Glutamatergic neuron (in vitro differentiated cells): ENCODE measurements at regions not wholly inside any gene's neighbourhood (a gene's known extent, or its start where the extent isn't known, plus 50 kb on each side); places are given as distances from the start of the nearest gene placed in this dataset.

Experiments used
- DNase-seq: peaks from one replicate; pipeline ENCODE4 v3.0.0; 2022
- H3K27ac Mint-ChIP-seq: one replicate; pipeline ENCODE4 v1.8.0; 2020; ENCODE audit warnings: mild to moderate bottlenecking, mixed read lengths, inconsistent platforms; ENCODE audit not compliant: unreplicated experiment
- H3K27me3 Mint-ChIP-seq: one replicate; pipeline ENCODE4 v1.8.0; 2020; ENCODE audit warnings: mild to moderate bottlenecking, moderate library complexity, mixed read lengths, inconsistent platforms; ENCODE audit not compliant: unreplicated experiment
- H3K36me3 Mint-ChIP-seq: one replicate; pipeline ENCODE4 v1.8.0; 2020; ENCODE audit warnings: mild to moderate bottlenecking, mixed read lengths, inconsistent platforms; ENCODE audit not compliant: unreplicated experiment
- H3K4me1 Mint-ChIP-seq: one replicate; pipeline ENCODE4 v1.8.0; 2020; ENCODE audit warnings: mild to moderate bottlenecking, low read depth, mixed read lengths, inconsistent platforms; ENCODE audit not compliant: unreplicated experiment
- H3K4me3 Mint-ChIP-seq: one replicate; pipeline ENCODE4 v1.8.0; 2020; ENCODE audit warnings: mild to moderate bottlenecking, mixed read lengths, inconsistent platforms; ENCODE audit not compliant: unreplicated experiment
- H3K9me3 Mint-ChIP-seq: one replicate; pipeline ENCODE4 v1.8.0; 2020; ENCODE audit warnings: mild to moderate bottlenecking, moderate library complexity, mixed read lengths, inconsistent platforms; ENCODE audit not compliant: unreplicated experiment
- TF ChIP-seq, protein P1 (sequence below): fragments of 200-600 bp; sonication (generic); IDR thresholded peaks from one replicate; pipeline ENCODE4 v1.5.0; 2021; ENCODE audit not compliant: partially characterized antibody, unreplicated experiment

DNA sequence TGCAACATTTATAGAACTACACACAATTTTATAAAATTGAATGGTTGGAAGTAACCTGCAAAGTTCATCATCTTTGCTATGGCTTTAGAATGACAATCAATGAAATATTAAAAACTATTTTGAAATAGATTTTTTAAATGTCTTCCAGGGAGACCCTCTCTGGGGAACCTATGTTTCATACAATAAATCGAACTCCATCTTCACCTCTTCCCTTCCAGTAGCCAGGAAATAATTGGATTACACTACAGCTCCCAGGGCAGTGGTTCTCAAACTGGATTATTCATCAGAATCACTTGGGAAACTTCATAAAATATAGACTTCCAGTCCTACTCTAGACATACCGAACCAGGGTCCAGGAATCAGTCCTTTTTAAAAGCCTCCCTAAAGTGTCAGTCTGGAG lies 328.4 kb downstream of the DUSP6 start:
- Mint-ChIP-seq H3K27ac (no peak overlapping the region), H3K9me3 (no peaks in the 10 kb centered on the region), H3K4me3 (no peak overlapping the region), H3K27me3 (no peaks in the 10 kb centered on the region), H3K36me3 (no peaks in the 10 kb centered on the region), H3K4me1 (no peaks in the 10 kb centered on the region)
- TF ChIP-seq, protein P1, sequence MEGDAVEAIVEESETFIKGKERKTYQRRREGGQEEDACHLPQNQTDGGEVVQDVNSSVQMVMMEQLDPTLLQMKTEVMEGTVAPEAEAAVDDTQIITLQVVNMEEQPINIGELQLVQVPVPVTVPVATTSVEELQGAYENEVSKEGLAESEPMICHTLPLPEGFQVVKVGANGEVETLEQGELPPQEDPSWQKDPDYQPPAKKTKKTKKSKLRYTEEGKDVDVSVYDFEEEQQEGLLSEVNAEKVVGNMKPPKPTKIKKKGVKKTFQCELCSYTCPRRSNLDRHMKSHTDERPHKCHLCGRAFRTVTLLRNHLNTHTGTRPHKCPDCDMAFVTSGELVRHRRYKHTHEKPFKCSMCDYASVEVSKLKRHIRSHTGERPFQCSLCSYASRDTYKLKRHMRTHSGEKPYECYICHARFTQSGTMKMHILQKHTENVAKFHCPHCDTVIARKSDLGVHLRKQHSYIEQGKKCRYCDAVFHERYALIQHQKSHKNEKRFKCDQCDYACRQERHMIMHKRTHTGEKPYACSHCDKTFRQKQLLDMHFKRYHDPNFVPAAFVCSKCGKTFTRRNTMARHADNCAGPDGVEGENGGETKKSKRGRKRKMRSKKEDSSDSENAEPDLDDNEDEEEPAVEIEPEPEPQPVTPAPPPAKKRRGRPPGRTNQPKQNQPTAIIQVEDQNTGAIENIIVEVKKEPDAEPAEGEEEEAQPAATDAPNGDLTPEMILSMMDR: no peak
- DNase-seq: no peak

DNA sequence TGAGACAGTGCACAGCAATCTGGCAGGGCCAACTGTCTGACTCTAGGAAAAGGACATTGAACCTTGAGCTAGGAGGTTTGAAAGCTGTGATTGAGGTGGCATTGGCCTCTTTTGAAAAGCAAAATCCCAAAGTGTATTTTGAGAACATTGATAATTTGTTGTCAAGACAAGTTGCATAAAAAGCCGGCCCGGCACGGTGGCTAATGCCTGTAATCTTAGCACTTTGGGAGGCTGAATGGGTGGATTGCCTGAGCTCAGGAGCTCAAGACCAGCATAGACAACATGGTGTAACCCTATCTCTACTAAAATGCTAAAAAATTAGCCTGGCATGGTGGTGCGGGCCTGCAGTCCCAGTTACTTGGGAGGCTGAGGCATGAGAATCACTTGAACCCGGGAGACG lies 331.6 kb downstream of the DUSP6 start:
- TF ChIP-seq, protein P1: no peak
- no peak overlapping the region for H3K27ac Mint-ChIP-seq
- no peaks in the 10 kb centered on the region for H3K36me3 Mint-ChIP-seq
- no peaks in the 10 kb centered on the region for H3K4me1 Mint-ChIP-seq
- DNase-seq: no peak
- no peaks in the 10 kb centered on the region for H3K27me3 Mint-ChIP-seq
- H3K4me3 Mint-ChIP-seq: no peak overlapping the region
- H3K9me3 Mint-ChIP-seq: no peaks in the 10 kb centered on the region

DNA sequence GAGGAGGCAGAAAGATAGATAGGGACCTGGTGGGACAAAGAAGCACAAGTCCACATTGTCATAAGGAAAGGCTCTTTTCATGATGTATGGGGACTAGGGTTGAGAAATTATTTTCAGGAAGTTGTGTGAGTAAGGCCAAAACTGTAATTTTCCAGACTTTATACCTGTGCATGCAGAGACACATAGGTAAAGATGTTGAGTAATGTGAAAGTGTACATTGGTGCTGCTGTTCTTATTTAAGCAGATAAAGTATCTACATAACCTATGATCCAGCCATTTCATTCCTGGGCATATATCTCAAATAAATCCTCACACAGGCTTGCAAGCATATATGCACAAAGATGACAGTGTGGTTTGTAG lies 332.2 kb downstream of the DUSP6 start:
- Mint-ChIP-seq H3K4me3 (no peak overlapping the region), H3K36me3 (no peaks in the 10 kb centered on the region), H3K4me1 (no peaks in the 10 kb centered on the region), H3K27ac (no peak overlapping the region), H3K9me3 (no peaks in the 10 kb centered on the region), H3K27me3 (no peaks in the 10 kb centered on the region)
- DNase-seq: no peak
- TF ChIP-seq, protein P1: no peak

DNA sequence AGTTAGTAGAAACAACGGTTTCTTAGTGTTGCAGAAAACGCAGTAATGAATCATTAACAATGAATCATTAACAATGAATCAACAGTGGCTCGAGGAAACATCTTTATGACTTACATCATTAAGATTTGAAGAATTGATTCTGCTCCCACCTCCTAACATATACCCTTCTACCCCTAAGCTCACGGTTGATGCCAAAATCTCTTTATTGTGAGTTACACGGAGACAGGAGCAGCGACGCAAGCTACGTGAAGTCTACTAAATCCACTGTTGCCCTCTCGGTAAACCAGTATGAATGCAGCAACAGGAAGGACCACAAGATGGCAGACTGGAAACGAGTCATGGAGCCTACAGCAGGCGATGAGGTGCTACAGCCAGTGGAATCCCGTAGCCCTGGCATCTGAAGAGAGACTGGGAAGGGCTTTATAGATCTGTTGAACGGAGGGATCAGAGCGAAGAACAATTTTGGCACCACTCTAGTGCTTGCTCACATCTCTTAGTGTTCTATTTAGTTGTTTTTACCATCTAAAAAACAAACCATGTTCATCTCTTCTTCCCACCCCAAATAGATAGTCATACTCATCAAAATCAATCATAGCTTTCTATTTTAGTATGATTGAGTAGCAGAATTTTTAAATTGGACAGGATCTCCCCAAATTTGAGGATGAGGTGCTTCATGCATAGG lies 332.7 kb downstream of the DUSP6 start:
- no peak overlapping the region for H3K4me3 Mint-ChIP-seq
- TF ChIP-seq, protein P1: peak; percentile 66
- no peak overlapping the region for H3K27ac Mint-ChIP-seq
- H3K36me3 Mint-ChIP-seq: no peaks in the 10 kb centered on the region
- DNase-seq: peak; percentile 77
- H3K4me1 Mint-ChIP-seq: no peaks in the 10 kb centered on the region
- H3K27me3 Mint-ChIP-seq: no peaks in the 10 kb centered on the region
- no peaks in the 10 kb centered on the region for H3K9me3 Mint-ChIP-seq

DNA sequence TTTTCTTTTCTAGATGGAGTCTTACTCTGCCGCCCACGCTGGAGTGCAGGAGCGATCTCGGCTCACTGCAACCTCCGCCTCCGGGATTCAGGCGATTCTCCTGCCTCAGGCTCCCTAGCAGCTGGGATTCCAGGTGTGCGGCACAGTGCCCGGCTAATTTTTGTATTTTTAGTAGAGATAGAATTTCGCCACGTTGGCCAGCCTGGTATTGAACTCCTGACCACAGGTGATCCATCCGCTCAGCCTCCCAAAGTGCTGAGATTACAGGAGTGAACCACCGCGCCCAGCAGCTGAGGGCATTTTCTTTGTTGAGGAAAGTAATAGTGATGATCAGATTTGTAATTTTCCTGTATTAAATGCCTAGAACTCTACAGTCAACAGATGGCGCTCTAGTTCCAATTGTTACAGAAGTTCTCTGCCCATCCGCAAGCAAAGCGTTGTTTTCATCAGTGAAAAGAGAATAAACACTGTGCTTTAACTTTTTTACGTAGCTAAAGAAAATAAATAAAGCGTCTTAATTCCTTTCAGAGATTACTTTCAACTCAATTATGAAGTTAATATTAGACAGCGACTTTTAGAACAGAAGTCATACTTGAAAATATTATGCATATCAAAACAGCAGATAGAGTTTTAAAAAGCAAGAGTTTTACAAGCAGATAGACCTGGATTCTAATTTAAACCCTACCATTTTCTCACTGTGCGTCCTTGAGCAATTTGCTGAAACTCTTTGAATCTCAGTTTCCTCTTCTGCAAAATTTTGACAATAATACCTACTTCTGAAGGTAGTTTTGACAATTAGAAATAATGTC lies 335.1 kb downstream of the DUSP6 start:
- H3K4me1 Mint-ChIP-seq: no peaks in the 10 kb centered on the region
- TF ChIP-seq, protein P1: peak; percentile 63
- no peak overlapping the region for H3K27ac Mint-ChIP-seq
- no peaks in the 10 kb centered on the region for H3K36me3 Mint-ChIP-seq
- no peaks in the 10 kb centered on the region for H3K9me3 Mint-ChIP-seq
- DNase-seq: no peak
- no peak overlapping the region for H3K4me3 Mint-ChIP-seq
- no peaks in the 10 kb centered on the region for H3K27me3 Mint-ChIP-seq
